ENCODE measurements at regions not wholly inside any gene's neighbourhood (a gene's known extent, or its start where the extent isn't known, plus 50 kb on each side); places are given as distances from the start of the nearest gene placed in this dataset.
A peak's percentile ranks its signal among the peaks of the same experiment; 100 is the strongest.
"Not testable (repeated sequence)": the region's sequence is repeated elsewhere in the genome, so short reads cannot be mapped to it uniquely, and the experiment has no call there.

GRCh38 chr15:25171111-25171811 lies 216.5 kb downstream of the SNRPN start:
- TF ChIP-seq CTCF (IDR thresholded peaks at IDR 0.05), result no peak
- no peak overlapping the region for H3K4me3 ChIP-seq
- no peaks in the 10 kb centered on the region for H3K36me3 ChIP-seq (ENCODE audit: low read depth)
- ATAC-seq, result no peak
- intact Hi-C loops (cut with DNase I, micrococcal nuclease), result no loop called here
- DNase-seq, result peak in 1 of 3 donors; percentile 12
- H3K9me3 ChIP-seq, result peaks cover 84% of the 10 kb centered on the region
- H3K4me1 ChIP-seq (ENCODE audit: low read depth), result no peaks in the 10 kb centered on the region

DNA sequence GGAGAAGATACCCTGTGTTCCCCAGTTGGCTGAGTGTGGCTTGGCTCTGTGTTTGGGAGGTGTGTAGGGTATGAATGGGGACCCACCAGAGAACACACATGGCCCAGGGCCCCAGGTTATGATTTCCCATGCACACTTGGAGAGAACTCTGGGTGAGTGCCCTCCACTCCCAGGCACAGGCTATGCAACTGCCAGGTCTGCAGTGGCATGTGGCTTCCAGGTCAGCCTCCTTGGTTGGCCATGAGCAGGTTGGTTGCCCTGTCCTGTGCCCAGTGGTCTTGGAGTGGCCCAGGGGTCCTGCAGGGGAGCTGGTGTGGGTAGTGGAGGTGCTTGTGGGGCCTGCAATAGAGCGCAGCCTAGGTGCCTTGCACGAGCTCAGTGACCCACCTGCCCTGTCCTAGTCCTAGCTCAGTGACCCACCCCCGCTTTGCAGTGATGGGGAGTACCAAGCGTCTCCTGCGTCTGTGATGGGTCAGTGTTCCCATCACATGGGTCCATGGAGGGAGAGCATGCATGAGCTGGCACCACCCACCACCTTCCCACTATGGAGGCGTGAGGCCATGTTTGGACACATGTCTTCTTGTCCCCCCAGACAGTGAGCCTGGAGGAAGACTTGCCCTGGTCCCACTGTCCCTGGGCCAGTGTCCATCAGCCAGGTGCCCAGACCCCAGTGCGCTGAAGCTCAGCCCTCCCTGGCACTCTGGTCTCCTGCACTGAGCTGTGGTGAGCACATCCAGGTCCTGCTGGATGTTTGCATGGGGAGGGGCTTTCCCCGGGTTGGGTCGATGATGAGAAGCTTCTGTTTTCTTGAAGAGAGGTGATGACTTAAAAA lies 217.3 kb downstream of the SNRPN start:
- no peak for TF ChIP-seq CTCF (IDR thresholded peaks at IDR 0.05)
- intact Hi-C loops (cut with DNase I, micrococcal nuclease), result no loop called here
- DNase-seq, result peak in 2 of 3 donors; percentile 3 to 25

DNA sequence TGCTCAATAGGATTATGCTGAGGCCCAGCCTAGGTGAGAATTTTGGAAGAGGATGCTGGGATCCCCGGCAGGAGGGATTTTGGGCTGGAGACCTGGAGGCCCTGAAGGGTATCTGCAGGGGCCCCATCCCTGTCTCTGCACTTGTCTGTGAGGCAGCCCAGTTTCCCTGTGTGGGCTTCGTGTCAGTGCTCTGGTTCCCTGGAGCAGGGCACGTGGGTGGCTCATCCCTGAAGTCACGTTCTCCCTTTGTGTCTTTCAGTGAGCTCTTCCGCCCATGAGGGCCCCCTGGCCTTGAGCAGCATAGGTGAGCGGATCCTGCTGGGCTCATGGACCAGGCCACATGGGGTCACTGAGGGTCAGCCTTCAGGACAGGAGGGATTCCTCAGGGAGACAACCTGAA lies 217.9 kb downstream of the SNRPN start:
- Histone ChIP-seq H3K36me3 (ENCODE audit: low read depth) (no peaks in the 10 kb centered on the region), H3K4me1 (ENCODE audit: low read depth) (no peaks in the 10 kb centered on the region), H3K4me3 (no peak overlapping the region), H3K9me3 (peaks cover 91% of the 10 kb centered on the region)
- DNase-seq (no peak), ATAC-seq (no peak)
- intact Hi-C loops (cut with DNase I, micrococcal nuclease), result no loop called here
- TF ChIP-seq CTCF (IDR thresholded peaks at IDR 0.05), result no peak

More for the DNA sequence above, 217.3 kb downstream of the SNRPN start:
- Histone ChIP-seq H3K4me1 (ENCODE audit: low read depth) (no peaks in the 10 kb centered on the region), H3K36me3 (ENCODE audit: low read depth) (no peaks in the 10 kb centered on the region), H3K4me3 (no peak overlapping the region), H3K9me3 (peaks cover 86% of the 10 kb centered on the region)
- ATAC-seq, result no peak

DNA sequence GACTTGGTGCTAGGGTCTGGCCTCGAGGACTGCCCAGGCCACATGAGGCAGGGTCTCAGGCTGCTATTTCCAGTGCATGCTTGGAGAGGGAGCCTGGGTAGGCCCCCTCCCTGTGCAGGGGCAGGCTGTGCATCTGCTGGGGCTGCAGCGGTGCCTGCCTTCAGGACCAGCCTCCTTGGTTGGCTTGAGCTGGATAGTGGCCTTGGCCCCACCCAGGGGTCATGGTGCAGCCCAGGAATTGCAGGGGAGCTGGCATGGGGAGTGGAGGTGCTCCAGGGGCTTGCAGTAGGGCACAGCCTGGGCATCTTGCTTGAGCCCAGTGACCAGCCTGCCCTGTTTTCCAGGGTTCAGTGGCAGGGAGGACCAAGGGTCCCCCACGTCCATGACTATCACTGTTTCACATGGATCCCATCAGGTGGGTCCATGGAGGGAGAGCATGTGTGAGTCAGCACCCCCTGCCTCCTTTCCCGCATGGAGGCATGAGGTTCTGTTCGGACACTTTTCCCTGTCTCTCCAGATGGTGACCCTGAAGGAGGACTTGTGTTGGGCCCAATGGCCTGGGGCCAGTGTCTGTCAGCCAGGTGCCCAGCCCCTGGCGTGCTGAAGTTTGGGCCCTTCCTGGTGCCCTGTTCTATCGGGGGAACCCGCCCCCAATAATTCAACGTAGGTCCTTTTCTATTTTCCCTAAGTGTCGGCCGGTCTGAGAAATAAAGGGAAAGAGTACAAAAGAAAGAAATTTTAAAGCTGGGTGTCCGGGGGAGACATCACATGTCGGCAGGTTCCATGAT lies 218.6 kb downstream of the SNRPN start:
- Histone ChIP-seq H3K36me3 (ENCODE audit: low read depth) (no peaks in the 10 kb centered on the region), H3K4me3 (no peak overlapping the region), H3K9me3 (peaks cover 96% of the 10 kb centered on the region), H3K4me1 (ENCODE audit: low read depth) (no peaks in the 10 kb centered on the region)
- DNase-seq, result peak in 1 of 3 donors; percentile 22
- no peak for TF ChIP-seq CTCF (IDR thresholded peaks at IDR 0.05)
- intact Hi-C loops (cut with DNase I, micrococcal nuclease), result no loop called here
- ATAC-seq, result no peak

GRCh38 chr15:25174149-25174548 lies 219.4 kb downstream of the SNRPN start:
- ATAC-seq; H3K4me1 ChIP-seq (ENCODE audit: low read depth); H3K4me3 ChIP-seq; H3K36me3 ChIP-seq (ENCODE audit: low read depth); intact Hi-C loops (cut with DNase I, micrococcal nuclease): not testable (repeated sequence)
- peaks cover 99% of the 10 kb centered on the region for H3K9me3 ChIP-seq
- peak in 1 of 3 donors; percentile 3 for DNase-seq
